NOMO-1 treated with dmso at 0.1 percent for 144 hours (cell line): ENCODE measurements at regions not wholly inside any gene's neighbourhood (a gene's known extent, or its start where the extent isn't known, plus 50 kb on each side); places are given as distances from the start of the nearest gene placed in this dataset.

Experiments
- DNase-seq: peaks from one replicate; lab custom pipeline; 2025; ENCODE audit not compliant: unreplicated experiment; lab: John Stamatoyannopoulos, UW

DNA sequence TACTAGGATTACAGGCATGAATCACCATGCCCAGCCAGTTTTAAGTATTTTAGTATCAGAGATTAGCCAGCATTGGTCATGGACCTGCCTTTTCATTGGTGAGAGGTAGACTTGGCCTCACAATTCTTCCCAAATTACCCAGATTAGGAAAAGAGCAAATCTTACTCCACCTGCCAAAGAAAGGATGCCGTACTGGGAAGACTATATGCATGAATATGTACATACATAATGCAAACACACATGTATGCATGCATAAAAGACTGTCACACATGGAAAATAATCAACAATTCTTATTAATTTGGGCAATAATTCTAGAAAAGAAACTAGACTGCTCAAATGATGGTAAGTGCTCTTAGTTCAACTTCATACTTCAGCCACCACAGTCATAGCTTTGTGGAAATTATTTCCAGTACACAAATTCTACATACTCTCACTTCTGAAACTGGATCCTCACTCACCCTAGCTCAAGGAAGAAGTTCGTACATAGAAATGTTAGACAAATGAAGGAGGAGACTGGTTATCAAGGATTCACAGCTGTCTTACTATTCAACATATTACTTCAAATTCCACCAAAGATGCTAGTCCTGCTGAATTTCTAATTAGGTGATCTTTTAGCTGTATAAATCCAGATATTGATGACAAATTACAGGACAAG lies 73.7 kb downstream of the MINAR2 start:
- DNase-seq: no peak

DNA sequence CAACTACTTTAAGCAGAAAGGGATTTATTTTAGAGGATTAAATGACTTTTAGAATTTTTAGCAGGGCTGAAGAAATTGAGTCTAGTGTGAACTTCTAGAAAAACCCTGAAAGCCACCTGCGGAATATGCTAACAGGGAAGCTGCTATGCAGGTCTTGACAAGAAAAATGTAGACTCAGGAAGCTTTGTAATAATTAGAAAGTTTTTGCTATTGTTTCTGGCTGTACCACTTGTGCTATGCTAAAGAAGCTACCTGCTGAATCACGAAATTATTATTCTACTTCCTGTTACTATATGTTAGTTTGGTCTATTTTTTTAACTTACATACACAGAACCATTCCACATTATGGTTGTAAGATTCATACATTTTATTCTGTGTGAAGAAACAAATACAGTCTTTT lies 74.0 kb upstream of the CHSY3 start:
- DNase-seq: no peak

DNA sequence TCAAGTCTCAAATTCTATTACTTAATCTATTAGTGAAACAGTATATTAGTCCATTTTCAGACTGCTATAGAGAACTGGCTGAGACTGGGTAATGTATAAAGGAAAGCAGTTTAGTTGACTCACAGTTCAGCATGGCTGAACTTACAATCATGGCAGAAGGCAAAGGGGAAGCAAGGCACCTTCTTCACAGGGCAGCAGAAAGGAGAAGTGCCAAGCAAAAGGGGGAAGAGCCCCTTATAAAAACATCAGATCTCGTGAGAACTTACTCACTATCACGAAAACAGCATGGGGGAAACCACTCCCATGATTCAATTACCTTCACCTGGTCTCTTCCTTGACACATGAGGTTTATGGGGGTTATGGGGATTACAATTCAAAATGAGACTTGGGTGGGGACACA lies 67.9 kb upstream of the CHSY3 start:
- no peak for DNase-seq

DNA sequence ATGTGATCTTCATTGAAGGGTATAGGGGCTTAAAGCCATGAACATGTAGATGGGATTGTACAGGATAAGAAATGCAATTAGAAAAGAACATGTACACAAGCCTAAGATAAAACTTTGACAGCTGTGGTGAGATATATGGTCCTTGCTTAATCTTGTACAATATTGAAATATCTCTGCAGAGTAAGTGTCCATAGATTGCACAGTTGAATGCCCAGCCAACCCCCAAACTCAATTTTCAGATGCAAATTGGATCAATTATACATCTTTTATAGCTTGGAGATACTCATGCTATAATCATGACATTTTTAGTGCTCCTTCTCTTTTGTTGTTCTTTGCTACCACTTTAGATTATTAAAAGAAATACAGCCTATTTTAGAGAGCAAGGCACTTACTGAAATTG lies 59.5 kb upstream of the CHSY3 start:
- no peak for DNase-seq

DNA sequence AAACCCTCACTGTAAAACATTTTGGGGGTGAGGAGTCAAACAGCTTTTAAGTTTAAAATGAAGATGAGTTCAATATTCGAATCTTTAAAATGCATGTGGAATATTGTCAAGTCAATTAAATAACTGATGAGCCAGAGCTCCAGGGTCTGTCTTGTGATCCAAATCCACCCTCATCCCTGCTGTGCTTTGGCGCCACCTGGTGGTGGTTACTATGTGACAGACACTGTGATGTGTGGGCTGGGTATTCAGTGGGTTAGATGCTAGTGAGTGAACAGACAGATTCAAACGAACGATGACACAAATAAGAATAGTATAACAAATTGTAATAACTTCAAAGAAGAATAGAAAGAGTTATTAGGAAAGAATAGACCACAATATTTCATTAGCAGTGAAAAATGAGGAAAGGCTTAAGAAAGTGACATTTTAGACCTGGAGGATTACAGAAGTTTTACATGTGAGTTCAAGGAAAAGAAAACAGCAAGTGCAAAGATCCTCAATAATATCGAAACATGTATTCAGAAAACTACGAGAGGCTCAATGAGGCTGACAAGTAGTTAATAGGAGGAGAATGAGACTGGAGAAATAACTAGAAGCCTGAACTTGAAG lies 51.4 kb upstream of the CHSY3 start:
- peak; percentile 22 for DNase-seq

DNA sequence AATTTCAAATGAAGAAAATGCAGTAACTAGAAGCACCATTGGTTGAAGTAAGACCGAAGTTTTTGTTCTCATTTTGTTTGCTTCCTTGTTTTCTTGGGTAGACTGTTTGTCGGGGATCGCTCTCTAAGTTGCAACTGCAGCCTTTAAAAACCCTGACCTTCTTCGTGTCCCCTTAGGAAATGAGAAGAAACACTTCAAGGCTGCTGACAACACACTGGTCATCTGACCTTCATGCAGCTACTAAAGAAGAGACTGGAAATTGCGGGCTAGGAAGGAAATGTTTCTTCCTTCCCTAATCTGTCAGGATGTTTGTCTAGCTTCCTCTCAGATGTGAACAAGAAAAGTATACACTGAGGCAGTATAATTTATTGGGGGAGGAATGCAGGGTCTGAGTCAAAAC lies 50.7 kb upstream of the CHSY3 start:
- DNase-seq: no peak
